ENCODE measurements at regions not wholly inside any gene's neighbourhood (a gene's known extent, or its start where the extent isn't known, plus 50 kb on each side); places are given as distances from the start of the nearest gene placed in this dataset.

DNA sequence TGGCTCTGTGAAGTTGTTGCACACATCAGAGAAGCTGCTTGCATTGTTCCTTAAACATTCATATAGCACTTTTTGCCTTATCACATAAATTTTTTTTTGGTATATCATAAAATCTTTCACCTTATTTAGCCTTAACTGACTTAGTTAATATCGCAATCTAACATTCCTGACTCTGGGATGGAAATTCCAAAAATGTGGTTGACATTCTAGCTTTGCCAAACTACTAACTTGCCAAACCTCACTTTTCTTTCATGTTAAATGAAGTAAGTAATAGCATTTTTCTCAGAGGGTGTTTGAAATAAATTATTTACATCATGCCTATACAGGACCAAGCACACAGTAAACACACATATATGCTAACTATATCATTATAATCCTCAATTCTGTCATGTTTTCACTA lies 736.9 kb upstream of the PCDH9 start:
- Histone ChIP-seq H3K4me1 (no peaks in the 10 kb centered on the region), H3K36me3 (no peaks in the 10 kb centered on the region), H3K27ac (no peak overlapping the region), H3K4me3 (no peak overlapping the region), H3K27me3 (no peaks in the 10 kb centered on the region), H3K9me3 (no peaks in the 10 kb centered on the region)
- TF ChIP-seq, protein P1, sequence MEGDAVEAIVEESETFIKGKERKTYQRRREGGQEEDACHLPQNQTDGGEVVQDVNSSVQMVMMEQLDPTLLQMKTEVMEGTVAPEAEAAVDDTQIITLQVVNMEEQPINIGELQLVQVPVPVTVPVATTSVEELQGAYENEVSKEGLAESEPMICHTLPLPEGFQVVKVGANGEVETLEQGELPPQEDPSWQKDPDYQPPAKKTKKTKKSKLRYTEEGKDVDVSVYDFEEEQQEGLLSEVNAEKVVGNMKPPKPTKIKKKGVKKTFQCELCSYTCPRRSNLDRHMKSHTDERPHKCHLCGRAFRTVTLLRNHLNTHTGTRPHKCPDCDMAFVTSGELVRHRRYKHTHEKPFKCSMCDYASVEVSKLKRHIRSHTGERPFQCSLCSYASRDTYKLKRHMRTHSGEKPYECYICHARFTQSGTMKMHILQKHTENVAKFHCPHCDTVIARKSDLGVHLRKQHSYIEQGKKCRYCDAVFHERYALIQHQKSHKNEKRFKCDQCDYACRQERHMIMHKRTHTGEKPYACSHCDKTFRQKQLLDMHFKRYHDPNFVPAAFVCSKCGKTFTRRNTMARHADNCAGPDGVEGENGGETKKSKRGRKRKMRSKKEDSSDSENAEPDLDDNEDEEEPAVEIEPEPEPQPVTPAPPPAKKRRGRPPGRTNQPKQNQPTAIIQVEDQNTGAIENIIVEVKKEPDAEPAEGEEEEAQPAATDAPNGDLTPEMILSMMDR (IDR thresholded peaks at IDR 0.05), result no peak
- TF ChIP-seq POLR2A (IDR thresholded peaks at IDR 0.05), result no peak
- ATAC-seq (no peak), DNase-seq (no peak)
- 85 to 96% (median 85%) methylated on average over 1 of the region's 1 CpG for WGBS, 4 donors
- intact Hi-C loops (cut with DNase I), result no loop called here

GRCh38 chr13:67966065-67966464 lies 735.9 kb upstream of the PCDH9 start:
- intact Hi-C loops (cut with DNase I), result no loop called here
- ATAC-seq, result no peak
- DNase-seq, result no peak
- Histone ChIP-seq H3K4me1 (no peaks in the 10 kb centered on the region), H3K4me3 (no peak overlapping the region), H3K27me3 (no peaks in the 10 kb centered on the region), H3K9me3 (no peaks in the 10 kb centered on the region), H3K36me3 (no peaks in the 10 kb centered on the region), H3K27ac (no peak overlapping the region)
- no peak for TF ChIP-seq POLR2A (IDR thresholded peaks at IDR 0.05)
- TF ChIP-seq, protein P1 (IDR thresholded peaks at IDR 0.05), result no peak
- 61 to 67% (median 63%) methylated on average over 1 of the region's 1 CpG for WGBS, 4 donors

- peaks cover 0 to under 1% (median 0%) of the 10 kb centered on the region in 12 donors for H3K9me3 ChIP-seq
- 54 to 72% (median 61%) methylated on average over 1 of the region's 1 CpG for WGBS, 4 donors
These were observed 734.9 kb upstream of the PCDH9 start for GRCh38 chr13:67964986-67965385.

DNA sequence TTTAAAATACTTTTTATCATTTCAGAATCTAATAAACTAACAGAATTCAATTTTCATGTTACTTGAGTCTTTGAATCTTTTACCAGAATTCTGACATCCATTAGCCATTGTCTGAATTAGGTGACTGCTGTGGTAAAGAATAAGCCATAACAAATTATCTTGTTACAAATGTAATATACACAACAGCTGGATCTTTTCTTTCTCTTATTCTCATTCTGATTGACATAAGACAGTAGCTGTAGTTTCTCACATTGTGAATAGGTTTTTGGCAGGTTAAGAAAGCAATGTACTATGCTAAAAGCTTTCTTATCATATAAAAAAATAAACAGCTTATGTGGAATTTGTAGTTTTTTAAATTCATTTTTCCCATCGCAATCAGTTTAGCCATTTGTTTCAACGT lies 734.0 kb upstream of the PCDH9 start:
- intact Hi-C loops (cut with DNase I), result no loop called here

More at GRCh38 chr13:67964986-67965385, 734.9 kb upstream of the PCDH9 start:
- no peak for ATAC-seq
- no peaks in the 10 kb centered on the region for H3K27me3 ChIP-seq
- intact Hi-C loops (cut with DNase I), result no loop called here
- no peak for DNase-seq
- H3K4me3 ChIP-seq, result no peak overlapping the region
- H3K4me1 ChIP-seq, result no peaks in the 10 kb centered on the region
- no peaks in the 10 kb centered on the region for H3K36me3 ChIP-seq
- no peak overlapping the region for H3K27ac ChIP-seq
- TF ChIP-seq POLR2A (IDR thresholded peaks at IDR 0.05), result no peak
- TF ChIP-seq, protein P1 (IDR thresholded peaks at IDR 0.05), result no peak

More for the DNA sequence above, 734.0 kb upstream of the PCDH9 start:
- no peaks in the 10 kb centered on the region for H3K27me3 ChIP-seq
- TF ChIP-seq, protein P1 (IDR thresholded peaks at IDR 0.05), result no peak
- no peak for TF ChIP-seq POLR2A (IDR thresholded peaks at IDR 0.05)
- H3K4me3 ChIP-seq, result no peak overlapping the region
- DNase-seq (no peak), ATAC-seq (no peak)
- 52 to 70% (median 56%) methylated on average over 2 of the region's 2 CpGs for WGBS, 4 donors
- peaks cover 0 to 4% (median 0%) of the 10 kb centered on the region in 12 donors for H3K9me3 ChIP-seq
- H3K4me1 ChIP-seq, result no peaks in the 10 kb centered on the region
- no peaks in the 10 kb centered on the region for H3K36me3 ChIP-seq
- H3K27ac ChIP-seq, result no peak overlapping the region

All from heart left ventricle (tissue), 16 donors.